NCI-H524 (cell line): ENCODE measurements at regions not wholly inside any gene's neighbourhood (a gene's known extent, or its start where the extent isn't known, plus 50 kb on each side); places are given as distances from the start of the nearest gene placed in this dataset.
A peak's percentile ranks its signal among the peaks of the same experiment; 100 is the strongest.
"Not testable (repeated sequence)": the region's sequence is repeated elsewhere in the genome, so short reads cannot be mapped to it uniquely, and the experiment has no call there.

ENCODE experiments used
- DNase-seq, 2 experiments: peaks; one replicate each; lab custom pipeline; 2025; lab: John Stamatoyannopoulos, UW

GRCh38 chr2:236415684-236416444 is 151.7 kb upstream of the ASB18 start:
- DNase-seq: no peak

- DNase-seq: no peak
Measured at GRCh38 chr2:236417150-236417549, 152.5 kb upstream of the ACKR3 start.

- DNase-seq: no peak
Measured at GRCh38 chr2:236430584-236430983, 139.0 kb upstream of the ACKR3 start.

GRCh38 chr2:236434593-236434992 is 135.0 kb upstream of the ACKR3 start:
- no peak for DNase-seq

GRCh38 chr2:236440110-236440881 is 129.3 kb upstream of the ACKR3 start:
- DNase-seq: no peak

- DNase-seq: no peak
Measured at GRCh38 chr2:236444187-236444586, 125.4 kb upstream of the ACKR3 start.

- DNase-seq: no peak
Measured at GRCh38 chr2:236445678-236446077, 123.9 kb upstream of the ACKR3 start.

GRCh38 chr2:236446521-236446920 is 123.1 kb upstream of the ACKR3 start:
- no peak for DNase-seq

GRCh38 chr2:236449167-236449761 is 120.4 kb upstream of the ACKR3 start:
- no peak for DNase-seq

GRCh38 chr2:236452238-236452637 is 117.4 kb upstream of the ACKR3 start:
- no peak for DNase-seq

- DNase-seq: no peak
Measured at GRCh38 chr2:236454076-236454475, 115.5 kb upstream of the ACKR3 start.

GRCh38 chr2:236459393-236459792 is 110.2 kb upstream of the ACKR3 start:
- DNase-seq: no peak

- peak in 1 of 2 experiments; percentile 50 for DNase-seq
Measured at GRCh38 chr2:236464140-236464539, 105.5 kb upstream of the ACKR3 start.

GRCh38 chr2:236472720-236473495 is 96.7 kb upstream of the ACKR3 start:
- no peak for DNase-seq

- DNase-seq: no peak
Measured at GRCh38 chr2:236473691-236474090, 95.9 kb upstream of the ACKR3 start.

- no peak for DNase-seq
Measured at GRCh38 chr2:236479814-236480213, 89.8 kb upstream of the ACKR3 start.

GRCh38 chr2:236483102-236483501 is 86.5 kb upstream of the ACKR3 start:
- DNase-seq: no peak

- DNase-seq: peak in 1 of 2 experiments; percentile 45
Measured at GRCh38 chr2:236485519-236485918, 84.1 kb upstream of the ACKR3 start.

GRCh38 chr2:236489083-236489482 is 80.5 kb upstream of the ACKR3 start:
- DNase-seq: not testable (repeated sequence)

- no peak for DNase-seq
Measured at GRCh38 chr2:236489895-236490404, 79.7 kb upstream of the ACKR3 start.

- no peak for DNase-seq
Measured at GRCh38 chr2:236496340-236496739, 73.3 kb upstream of the ACKR3 start.

- no peak for DNase-seq
Measured at GRCh38 chr2:236498369-236498768, 71.3 kb upstream of the ACKR3 start.
